ENCODE measurements at regions not wholly inside any gene's neighbourhood (a gene's known extent, or its start where the extent isn't known, plus 50 kb on each side); places are given as distances from the start of the nearest gene placed in this dataset.

DNA sequence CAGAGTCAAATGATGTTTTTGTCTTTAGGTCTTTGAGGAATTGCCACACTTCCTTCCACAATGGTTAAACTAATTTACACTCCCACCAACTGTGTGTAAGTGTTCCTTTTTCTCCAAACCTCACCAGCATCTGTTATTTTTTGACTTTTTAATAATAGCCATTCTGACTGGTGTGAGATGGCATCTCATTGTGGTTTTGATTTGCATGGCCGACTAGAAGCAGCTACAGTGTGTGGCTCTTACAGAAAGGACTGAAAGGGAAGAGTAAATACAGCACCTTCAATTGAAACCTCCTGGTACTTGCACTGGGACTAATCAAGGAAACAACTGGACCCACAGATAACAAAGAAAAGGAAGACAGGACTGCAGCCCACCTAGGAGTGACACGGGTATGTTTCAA, 668.0 kb upstream of the RGS18 start:
- TF ChIP-seq BHLHE40 (IDR thresholded peaks at IDR 0.05; ENCODE audit: borderline replicate concordance) (no peak), LEF1 (IDR thresholded peaks at IDR 0.05; ENCODE audit: borderline replicate concordance) (no peak)
